ENCODE measurements at regions not wholly inside any gene's neighbourhood (a gene's known extent, or its start where the extent isn't known, plus 50 kb on each side); places are given as distances from the start of the nearest gene placed in this dataset.

GRCh38 chr21:43297391-43297981, 128.7 kb downstream of the CRYAA start:
- no peak overlapping the region for H3K27ac ChIP-seq (ENCODE audit: low read depth in 2 of 2, low read length in 2 of 2)
- peaks cover 0 to 3% of the 10 kb centered on the region in 2 donors for H3K9me3 ChIP-seq (ENCODE audit: control insufficient read depth in 2 of 2, low read length in 2 of 2)
- no peak overlapping the region for H3K4me3 ChIP-seq (ENCODE audit: low read length in 2 of 2)
- H3K4me1 ChIP-seq (ENCODE audit: control insufficient read depth in 2 of 2, insufficient read depth in 2 of 2, low read length in 2 of 2), result no peaks in the 10 kb centered on the region
- H3K9ac ChIP-seq (ENCODE audit: low read depth in 1 of 2, low read length in 2 of 2), result no peak overlapping the region
- no peaks in the 10 kb centered on the region for H3K27me3 ChIP-seq (ENCODE audit: control insufficient read depth in 2 of 2, insufficient read depth in 2 of 2, low read length in 2 of 2)
- H3K36me3 ChIP-seq (ENCODE audit: control insufficient read depth in 2 of 2, insufficient read depth in 2 of 2, low read length in 2 of 2), result no peaks in the 10 kb centered on the region

- Histone ChIP-seq H3K27me3 (ENCODE audit: control insufficient read depth in 2 of 2, insufficient read depth in 2 of 2, low read length in 2 of 2) (no peaks in the 10 kb centered on the region), H3K36me3 (ENCODE audit: control insufficient read depth in 2 of 2, insufficient read depth in 2 of 2, low read length in 2 of 2) (no peaks in the 10 kb centered on the region), H3K4me1 (ENCODE audit: control insufficient read depth in 2 of 2, insufficient read depth in 2 of 2, low read length in 2 of 2) (no peaks in the 10 kb centered on the region), H3K9ac (ENCODE audit: low read depth in 1 of 2, low read length in 2 of 2) (no peak overlapping the region), H3K4me3 (ENCODE audit: low read length in 2 of 2) (no peak overlapping the region), H3K27ac (ENCODE audit: low read depth in 2 of 2, low read length in 2 of 2) (no peak overlapping the region), H3K9me3 (ENCODE audit: control insufficient read depth in 2 of 2, low read length in 2 of 2) (peaks cover 0 to 3% of the 10 kb centered on the region in 2 donors)
These were observed 126.5 kb downstream of the CRYAA start for GRCh38 chr21:43295066-43295958.

GRCh38 chr21:43294194-43294902, 125.5 kb downstream of the CRYAA start:
- H3K27me3 ChIP-seq (ENCODE audit: control insufficient read depth in 2 of 2, insufficient read depth in 2 of 2, low read length in 2 of 2), result no peaks in the 10 kb centered on the region
- H3K4me3 ChIP-seq (ENCODE audit: low read length in 2 of 2), result no peak overlapping the region
- H3K27ac ChIP-seq (ENCODE audit: low read depth in 2 of 2, low read length in 2 of 2), result no peak overlapping the region
- H3K9ac ChIP-seq (ENCODE audit: low read depth in 1 of 2, low read length in 2 of 2), result no peak overlapping the region
- H3K9me3 ChIP-seq (ENCODE audit: control insufficient read depth in 2 of 2, low read length in 2 of 2), result peaks cover 0 to 3% of the 10 kb centered on the region in 2 donors
- no peaks in the 10 kb centered on the region for H3K4me1 ChIP-seq (ENCODE audit: control insufficient read depth in 2 of 2, insufficient read depth in 2 of 2, low read length in 2 of 2)
- H3K36me3 ChIP-seq (ENCODE audit: control insufficient read depth in 2 of 2, insufficient read depth in 2 of 2, low read length in 2 of 2), result no peaks in the 10 kb centered on the region

DNA sequence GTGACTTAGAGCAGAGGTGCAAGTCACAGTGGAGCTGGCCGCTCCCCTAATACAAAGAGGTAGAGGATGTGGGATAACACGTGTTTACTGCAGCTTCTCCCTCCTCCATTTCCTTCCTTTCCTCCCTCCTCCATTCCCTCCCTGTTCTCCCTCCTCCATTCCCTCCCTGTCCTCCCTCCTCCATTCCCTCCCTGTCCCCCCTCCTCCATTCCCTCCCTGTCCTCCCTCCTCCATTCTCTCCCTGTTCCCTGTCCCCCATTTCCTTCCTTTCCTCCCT, 124.0 kb downstream of the CRYAA start:
- H3K4me3 ChIP-seq (ENCODE audit: low read length in 2 of 2), result no peak overlapping the region
- H3K36me3 ChIP-seq (ENCODE audit: control insufficient read depth in 2 of 2, insufficient read depth in 2 of 2, low read length in 2 of 2), result no peaks in the 10 kb centered on the region
- no peaks in the 10 kb centered on the region for H3K27me3 ChIP-seq (ENCODE audit: control insufficient read depth in 2 of 2, insufficient read depth in 2 of 2, low read length in 2 of 2)
- peaks cover 0 to 3% of the 10 kb centered on the region in 2 donors for H3K9me3 ChIP-seq (ENCODE audit: control insufficient read depth in 2 of 2, low read length in 2 of 2)
- H3K9ac ChIP-seq (ENCODE audit: low read depth in 1 of 2, low read length in 2 of 2), result no peak overlapping the region
- H3K27ac ChIP-seq (ENCODE audit: low read depth in 2 of 2, low read length in 2 of 2), result no peak overlapping the region
- peaks cover 3 to 4% of the 10 kb centered on the region in 2 donors for H3K4me1 ChIP-seq (ENCODE audit: control insufficient read depth in 2 of 2, insufficient read depth in 2 of 2, low read length in 2 of 2)

GRCh38 chr21:43292041-43292865, 123.4 kb downstream of the CRYAA start:
- Histone ChIP-seq H3K4me1 (ENCODE audit: control insufficient read depth in 2 of 2, insufficient read depth in 2 of 2, low read length in 2 of 2) (peaks cover 5 to 7% of the 10 kb centered on the region in 2 donors), H3K36me3 (ENCODE audit: control insufficient read depth in 2 of 2, insufficient read depth in 2 of 2, low read length in 2 of 2) (no peaks in the 10 kb centered on the region), H3K27ac (ENCODE audit: low read depth in 2 of 2, low read length in 2 of 2) (no peak overlapping the region), H3K27me3 (ENCODE audit: control insufficient read depth in 2 of 2, insufficient read depth in 2 of 2, low read length in 2 of 2) (no peaks in the 10 kb centered on the region), H3K9me3 (ENCODE audit: control insufficient read depth in 2 of 2, low read length in 2 of 2) (peaks cover 0 to 3% of the 10 kb centered on the region in 2 donors), H3K4me3 (ENCODE audit: low read length in 2 of 2) (no peak overlapping the region), H3K9ac (ENCODE audit: low read depth in 1 of 2, low read length in 2 of 2) (no peak overlapping the region)

DNA sequence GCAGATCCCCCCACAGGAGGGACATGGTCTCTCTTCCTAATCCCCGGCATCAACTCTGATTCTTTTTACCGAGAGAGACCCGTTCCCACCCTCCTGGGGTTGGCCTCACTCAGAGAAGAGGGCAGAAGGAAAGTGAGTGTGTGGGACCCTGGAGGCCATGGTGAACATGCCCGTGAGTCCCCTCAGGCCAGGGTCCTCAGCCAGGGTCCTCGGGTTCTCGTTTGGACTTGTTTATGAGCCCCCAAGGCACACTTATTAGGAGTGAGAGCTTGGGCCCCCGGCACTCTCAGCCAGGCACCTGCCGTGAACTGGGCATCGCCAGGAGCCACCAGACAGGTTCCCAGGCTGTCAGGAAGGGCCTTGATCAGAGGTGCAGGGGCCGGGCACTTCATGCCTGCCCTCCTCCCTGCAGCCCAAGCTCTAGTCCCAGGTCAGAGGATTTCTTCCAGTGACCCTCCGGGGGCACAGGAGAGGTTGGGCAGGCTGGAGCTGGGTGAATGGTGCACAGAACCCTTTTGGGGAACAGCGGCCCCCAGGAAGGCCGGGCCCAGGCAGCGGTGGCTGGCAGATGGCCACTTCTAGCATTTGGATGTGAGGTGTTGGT, 122.6 kb downstream of the CRYAA start:
- no peak overlapping the region for H3K27ac ChIP-seq (ENCODE audit: low read depth in 2 of 2, low read length in 2 of 2)
- H3K36me3 ChIP-seq (ENCODE audit: control insufficient read depth in 2 of 2, insufficient read depth in 2 of 2, low read length in 2 of 2), result no peaks in the 10 kb centered on the region
- H3K27me3 ChIP-seq (ENCODE audit: control insufficient read depth in 2 of 2, insufficient read depth in 2 of 2, low read length in 2 of 2), result no peaks in the 10 kb centered on the region
- H3K9ac ChIP-seq (ENCODE audit: low read depth in 1 of 2, low read length in 2 of 2), result no peak overlapping the region
- H3K4me1 ChIP-seq (ENCODE audit: control insufficient read depth in 2 of 2, insufficient read depth in 2 of 2, low read length in 2 of 2), result peaks cover 5 to 7% of the 10 kb centered on the region in 2 donors
- H3K9me3 ChIP-seq (ENCODE audit: control insufficient read depth in 2 of 2, low read length in 2 of 2), result peaks cover 0 to 3% of the 10 kb centered on the region in 2 donors
- H3K4me3 ChIP-seq (ENCODE audit: low read length in 2 of 2), result no peak overlapping the region

DNA sequence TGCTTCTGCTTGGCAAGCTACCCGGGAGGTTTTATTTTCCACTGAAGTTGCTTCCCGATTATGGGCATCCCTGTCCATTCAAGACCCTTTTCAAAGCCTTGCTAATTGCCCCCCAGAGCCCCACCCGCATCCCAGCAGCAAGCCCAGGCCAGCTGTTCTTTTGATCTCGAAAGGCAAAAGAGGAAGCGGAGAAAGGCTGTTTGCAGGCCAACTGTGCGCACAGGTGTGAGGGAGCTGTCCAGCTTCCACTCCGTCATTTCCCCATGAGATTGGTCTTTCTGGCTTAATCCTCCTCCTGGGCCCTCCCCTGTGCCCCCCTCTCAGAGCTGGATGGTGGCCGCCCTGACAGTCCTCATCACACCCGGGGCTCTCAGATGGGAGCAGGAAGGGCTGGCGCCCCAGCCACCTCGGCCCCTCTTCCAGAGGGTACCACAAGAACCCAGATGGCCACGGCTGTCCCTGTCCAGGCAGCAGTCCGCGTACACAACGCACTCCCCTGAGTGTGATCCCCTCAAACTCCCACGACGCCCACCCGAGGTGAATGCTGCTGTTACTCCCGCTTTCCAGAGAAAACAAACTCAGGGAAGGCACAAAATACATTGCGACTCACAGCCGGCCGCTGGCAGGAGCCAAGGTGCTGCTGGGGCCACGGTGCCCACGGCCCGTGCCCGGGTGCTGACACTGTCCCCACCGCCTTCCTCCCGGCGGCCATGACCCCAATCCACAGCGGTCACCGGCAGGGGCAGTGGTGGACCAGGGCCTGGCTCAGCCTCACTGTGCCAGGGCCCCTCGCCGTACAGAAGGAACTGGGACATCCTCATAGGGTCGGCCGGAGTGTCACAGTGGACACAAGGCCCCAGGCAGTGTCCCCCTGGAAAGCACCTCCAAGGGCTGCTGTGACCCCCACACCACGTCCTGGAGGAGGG, 121.9 kb downstream of the CRYAA start:
- Histone ChIP-seq H3K27ac (ENCODE audit: low read depth in 2 of 2, low read length in 2 of 2) (no peak overlapping the region), H3K9ac (ENCODE audit: low read depth in 1 of 2, low read length in 2 of 2) (no peak overlapping the region), H3K27me3 (ENCODE audit: control insufficient read depth in 2 of 2, insufficient read depth in 2 of 2, low read length in 2 of 2) (no peaks in the 10 kb centered on the region), H3K36me3 (ENCODE audit: control insufficient read depth in 2 of 2, insufficient read depth in 2 of 2, low read length in 2 of 2) (no peaks in the 10 kb centered on the region), H3K4me1 (ENCODE audit: control insufficient read depth in 2 of 2, insufficient read depth in 2 of 2, low read length in 2 of 2) (peaks cover 5 to 7% of the 10 kb centered on the region in 2 donors), H3K9me3 (ENCODE audit: control insufficient read depth in 2 of 2, low read length in 2 of 2) (peaks cover 0 to 3% of the 10 kb centered on the region in 2 donors), H3K4me3 (ENCODE audit: low read length in 2 of 2) (no peak overlapping the region)

- Histone ChIP-seq H3K4me3 (ENCODE audit: low read length in 2 of 2) (no peak overlapping the region), H3K9ac (ENCODE audit: low read depth in 1 of 2, low read length in 2 of 2) (no peak overlapping the region), H3K27me3 (ENCODE audit: control insufficient read depth in 2 of 2, insufficient read depth in 2 of 2, low read length in 2 of 2) (no peaks in the 10 kb centered on the region), H3K27ac (ENCODE audit: low read depth in 2 of 2, low read length in 2 of 2) (no peak overlapping the region), H3K4me1 (ENCODE audit: control insufficient read depth in 2 of 2, insufficient read depth in 2 of 2, low read length in 2 of 2) (peaks cover 5 to 7% of the 10 kb centered on the region in 2 donors), H3K36me3 (ENCODE audit: control insufficient read depth in 2 of 2, insufficient read depth in 2 of 2, low read length in 2 of 2) (no peaks in the 10 kb centered on the region), H3K9me3 (ENCODE audit: control insufficient read depth in 2 of 2, low read length in 2 of 2) (no peaks in the 10 kb centered on the region)
These were observed 121.2 kb downstream of the CRYAA start for GRCh38 chr21:43289966-43290365.

DNA sequence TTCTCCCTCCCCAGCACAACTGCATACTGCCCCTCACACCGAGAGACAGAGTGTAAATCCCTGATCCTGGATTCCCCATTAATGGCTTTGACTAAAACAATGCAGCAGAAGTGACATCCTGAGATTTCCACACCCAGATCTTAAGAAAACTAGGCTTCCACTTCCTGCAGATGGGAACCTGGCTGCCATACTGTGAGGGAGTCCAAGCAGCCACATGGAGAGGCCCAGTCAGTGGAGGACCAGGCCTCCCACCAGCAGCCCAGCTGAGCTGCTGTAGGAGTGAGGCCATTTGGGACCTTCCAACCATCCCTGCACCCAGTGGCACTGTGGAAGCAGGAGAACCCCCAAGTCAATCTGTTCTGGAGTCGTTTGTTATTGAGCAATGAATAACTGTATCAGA, 120.6 kb downstream of the CRYAA start:
- no peaks in the 10 kb centered on the region for H3K27me3 ChIP-seq (ENCODE audit: control insufficient read depth in 2 of 2, insufficient read depth in 2 of 2, low read length in 2 of 2)
- H3K9me3 ChIP-seq (ENCODE audit: control insufficient read depth in 2 of 2, low read length in 2 of 2), result no peaks in the 10 kb centered on the region
- no peak overlapping the region for H3K27ac ChIP-seq (ENCODE audit: low read depth in 2 of 2, low read length in 2 of 2)
- no peaks in the 10 kb centered on the region for H3K36me3 ChIP-seq (ENCODE audit: control insufficient read depth in 2 of 2, insufficient read depth in 2 of 2, low read length in 2 of 2)
- peaks cover 5 to 7% of the 10 kb centered on the region in 2 donors for H3K4me1 ChIP-seq (ENCODE audit: control insufficient read depth in 2 of 2, insufficient read depth in 2 of 2, low read length in 2 of 2)
- H3K9ac ChIP-seq (ENCODE audit: low read depth in 1 of 2, low read length in 2 of 2), result no peak overlapping the region
- no peak overlapping the region for H3K4me3 ChIP-seq (ENCODE audit: low read length in 2 of 2)

Measured in mucosa of rectum (tissue), 2 donors.